ENCODE measurements at regions not wholly inside any gene's neighbourhood (a gene's known extent, or its start where the extent isn't known, plus 50 kb on each side); places are given as distances from the start of the nearest gene placed in this dataset.

- Histone ChIP-seq H3K36me3 (replicated peaks in 1 of 2) (no peaks in the 10 kb centered on the region), H3K4me1 (replicated peaks in 1 of 2) (no peaks in the 10 kb centered on the region), H3K27me3 (no peaks in the 10 kb centered on the region), H3K27ac (no peak overlapping the region), H3K4me3 (no peak overlapping the region), H3K9me3 (replicated peaks in 1 of 3) (no peaks in the 10 kb centered on the region)
- intact Hi-C loops (cut with DNase I) = no loop called here
- no peak for TF ChIP-seq POLR2A (IDR thresholded peaks at IDR 0.05)
- TF ChIP-seq CTCF (IDR thresholded peaks at IDR 0.05) = no peak
- WGBS, 4 donors = 88 to 100% (median 92%) methylated on average over 6 to 15 of the region's 15 CpGs
- no peak for DNase-seq
These were observed 117.5 kb downstream of the TENT4A start for GRCh38 chr5:6830643-6831239.

DNA sequence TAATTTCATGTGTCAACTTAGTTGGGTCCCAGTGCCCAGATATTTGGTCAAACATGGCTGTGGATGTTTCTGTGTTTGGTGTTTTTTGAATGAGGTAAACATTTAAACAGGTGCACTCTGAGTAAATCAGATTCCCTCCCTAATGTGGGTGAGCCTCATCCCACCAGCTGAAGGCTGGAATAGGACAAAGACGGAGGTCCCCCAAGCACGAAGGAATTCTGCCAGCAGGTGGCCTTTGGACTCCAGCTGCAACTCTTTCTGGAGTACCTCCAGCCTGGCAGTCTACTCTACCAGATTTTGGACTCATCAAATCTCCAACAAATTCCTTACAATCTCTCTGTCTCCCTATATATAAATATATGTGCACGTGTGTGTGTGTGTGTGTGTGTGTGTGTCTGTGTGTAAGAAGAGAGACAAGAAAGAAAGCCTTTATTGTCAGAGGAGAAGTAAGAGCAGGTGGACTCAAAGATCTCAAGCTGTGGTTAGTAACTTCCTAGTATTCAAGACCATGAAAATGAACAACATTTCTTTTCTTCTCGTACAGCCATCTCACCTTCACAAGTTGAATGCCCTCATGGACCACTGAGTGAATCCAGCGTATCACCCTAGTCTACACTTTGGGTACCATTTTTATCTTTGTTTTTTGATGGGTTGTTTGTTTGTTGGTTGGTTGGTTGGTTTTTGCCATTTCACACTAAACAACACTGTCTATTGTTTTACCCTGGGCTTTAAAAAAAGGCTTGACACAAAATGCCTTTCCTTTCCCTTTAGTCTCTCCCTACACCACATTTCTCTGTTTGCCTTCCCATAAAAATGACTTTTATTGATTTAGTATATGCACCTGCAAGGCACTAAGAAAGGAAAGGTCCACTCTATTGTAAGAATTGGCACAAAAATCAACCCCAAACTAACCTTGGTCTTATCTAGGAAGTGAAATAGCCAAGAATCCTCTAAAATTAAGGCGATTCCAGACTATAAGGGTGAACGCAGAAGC lies 118.7 kb downstream of the TENT4A start:
- no peaks in the 10 kb centered on the region for H3K27me3 ChIP-seq
- intact Hi-C loops (cut with DNase I) = no loop called here
- TF ChIP-seq POLR2A (IDR thresholded peaks at IDR 0.05) (no peak), CTCF (IDR thresholded peaks at IDR 0.05) (no peak)
- DNase-seq = no peak
- no peaks in the 10 kb centered on the region for H3K9me3 ChIP-seq (replicated peaks in 1 of 3)
- 75 to 79% (median 76%) methylated on average over 7 of the region's 7 CpGs for WGBS, 4 donors
- no peaks in the 10 kb centered on the region for H3K36me3 ChIP-seq (replicated peaks in 1 of 2)
- H3K4me3 ChIP-seq = no peak overlapping the region
- no peaks in the 10 kb centered on the region for H3K4me1 ChIP-seq (replicated peaks in 1 of 2)
- no peak overlapping the region for H3K27ac ChIP-seq

DNA sequence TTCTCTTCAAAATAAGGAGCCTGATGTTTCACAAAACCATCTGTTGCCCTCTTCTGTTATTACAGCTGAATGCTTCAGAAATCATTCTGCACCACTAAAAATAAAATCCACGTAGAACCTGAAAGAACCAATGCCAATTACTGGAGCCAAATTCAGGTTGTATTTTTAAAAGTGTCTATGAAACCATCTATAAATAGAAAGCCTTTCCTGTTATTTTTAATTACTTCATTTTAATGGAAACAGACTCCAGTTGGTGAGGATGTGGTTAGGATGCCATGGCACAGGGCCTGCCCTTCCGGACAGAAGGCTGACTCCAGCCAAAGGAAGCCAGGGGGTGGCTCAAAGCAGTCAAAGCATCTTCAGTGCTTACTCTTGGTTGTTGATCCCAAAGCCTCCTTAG lies 119.8 kb downstream of the TENT4A start:
- TF ChIP-seq POLR2A (IDR thresholded peaks at IDR 0.05) (no peak), CTCF (IDR thresholded peaks at IDR 0.05) (no peak)
- Histone ChIP-seq H3K27me3 (no peaks in the 10 kb centered on the region), H3K27ac (no peak overlapping the region), H3K36me3 (replicated peaks in 1 of 2) (no peaks in the 10 kb centered on the region), H3K4me1 (replicated peaks in 1 of 2) (no peaks in the 10 kb centered on the region), H3K4me3 (no peak overlapping the region), H3K9me3 (replicated peaks in 1 of 3) (no peaks in the 10 kb centered on the region)
- intact Hi-C loops (cut with DNase I) = no loop called here
- WGBS, 4 donors = 45 to 56% (median 49%) methylated on average over 2 of the region's 2 CpGs
- DNase-seq = no peak

- DNase-seq = no peak
- WGBS, 4 donors = 75 to 100% (median 92%) methylated on average over 1 of the region's 1 CpG; no CpG with 5 or more reads in 1 of the 4 donors
- no peaks in the 10 kb centered on the region for H3K27me3 ChIP-seq
- no peaks in the 10 kb centered on the region for H3K4me1 ChIP-seq (replicated peaks in 1 of 2)
- H3K4me3 ChIP-seq = no peak overlapping the region
- TF ChIP-seq CTCF (IDR thresholded peaks at IDR 0.05) = no peak
- TF ChIP-seq POLR2A (IDR thresholded peaks at IDR 0.05) = no peak
- intact Hi-C loops (cut with DNase I) = no loop called here
- H3K9me3 ChIP-seq (replicated peaks in 1 of 3) = no peaks in the 10 kb centered on the region
- no peak overlapping the region for H3K27ac ChIP-seq
- H3K36me3 ChIP-seq (replicated peaks in 1 of 2) = no peaks in the 10 kb centered on the region
These were observed 120.2 kb downstream of the TENT4A start for GRCh38 chr5:6833406-6833805.
